Hepatocyte (in vitro differentiated cells): ENCODE measurements at regions not wholly inside any gene's neighbourhood (a gene's known extent, or its start where the extent isn't known, plus 50 kb on each side); places are given as distances from the start of the nearest gene placed in this dataset.
"Not testable (repeated sequence)": the region's sequence is repeated elsewhere in the genome, so short reads cannot be mapped to it uniquely, and the experiment has no call there.

Experiments
- DNase-seq: peaks from one replicate; pipeline ENCODE4 v3.0.0-alpha.2; 2016; ENCODE audit warnings: low spot score
- H2AFZ ChIP-seq: fragments of 200-600 bp; sonication (generic); 2 replicates; pipeline ENCODE4 v1.6.0; 2016; ENCODE audit warnings: antibody characterized with exemption, mild to moderate bottlenecking
- H3K27ac ChIP-seq: fragments of 200-600 bp; sonication (generic); 2 replicates; pipeline ENCODE4 v1.5.1; 2016; ENCODE audit warnings: mild to moderate bottlenecking
- H3K27me3 ChIP-seq: fragments of 200-600 bp; sonication (generic); 2 replicates; pipeline ENCODE4 v1.6.1; 2016
- H3K36me3 ChIP-seq: fragments of 200-600 bp; sonication (generic); replicated peaks from 2 replicates; pipeline ENCODE4 v1.5.1; 2016; ENCODE audit warnings: low read depth; ENCODE audit not compliant: insufficient read depth
- H3K4me1 ChIP-seq: fragments of 200-600 bp; sonication (generic); 2 replicates; pipeline ENCODE4 v1.5.1; 2016; ENCODE audit warnings: mild to moderate bottlenecking, moderate library complexity; ENCODE audit not compliant: insufficient read depth
- H3K4me2 ChIP-seq: fragments of 200-600 bp; sonication (generic); 2 replicates; pipeline ENCODE4 v1.6.0; 2016
- H3K4me3 ChIP-seq: fragments of 200-600 bp; sonication (generic); 2 replicates; pipeline ENCODE4 v1.5.1; 2016; ENCODE audit warnings: mild to moderate bottlenecking
- H3K79me2 ChIP-seq: fragments of 200-600 bp; sonication (generic); 2 replicates; pipeline ENCODE4 v1.6.0; 2017; ENCODE audit warnings: mild to moderate bottlenecking
- H3K9me2 ChIP-seq: fragments of 200-600 bp; sonication (generic); replicated peaks from 2 replicates; pipeline ENCODE4 v1.6.0; 2017; ENCODE audit warnings: mild to moderate bottlenecking; ENCODE audit not compliant: insufficient read depth
- H3K9me3 ChIP-seq: fragments of 200-600 bp; sonication (generic); 2 replicates; pipeline ENCODE4 v1.5.1; 2016; ENCODE audit warnings: low read depth, mild to moderate bottlenecking
- H4K20me1 ChIP-seq: fragments of 200-600 bp; sonication (generic); 2 replicates; pipeline ENCODE4 v1.6.0; 2016; ENCODE audit warnings: mild to moderate bottlenecking; ENCODE audit not compliant: insufficient read depth, poor library complexity, severe bottlenecking
- CTCF ChIP-seq: fragments of 200-600 bp; sonication (generic); IDR thresholded peaks from 2 replicates; pipeline ENCODE4 v1.5.1; 2016; ENCODE audit warnings: antibody characterized with exemption, mild to moderate bottlenecking; ENCODE audit not compliant: poor library complexity
- EZH2 ChIP-seq: fragments of 200-600 bp; sonication (generic); IDR thresholded peaks from 2 replicates; pipeline ENCODE4 v1.6.1; 2016; ENCODE audit warnings: antibody characterized with exemption, mild to moderate bottlenecking, borderline replicate concordance
- EZH2phosphoT487 ChIP-seq: fragments of 200-600 bp; sonication (generic); IDR thresholded peaks from one replicate; pipeline ENCODE4 v1.6.1; 2018; ENCODE audit warnings: antibody characterized with exemption, mild to moderate bottlenecking, low read depth, moderate library complexity; ENCODE audit not compliant: unreplicated experiment, severe bottlenecking
- WGBS: methylation state at CpG from one replicate; pipeline ENCODE4 v1.1.6; 2016; ENCODE audit warnings: low lambda C conversion rate; ENCODE audit errors: missing lambda C conversion rate; 5-methylcytosine and 5-hydroxymethylcytosine counted together

GRCh38 chr4:170446782-170447181 is 357.0 kb upstream of the AADAT start:
- Histone ChIP-seq H3K4me1 (no peaks in the 10 kb centered on the region), H3K79me2 (no peaks in the 10 kb centered on the region), H3K9me2 (no peaks in the 10 kb centered on the region), H3K36me3 (no peaks in the 10 kb centered on the region), H4K20me1 (no peaks in the 10 kb centered on the region), H3K4me2 (no peak overlapping the region), H3K4me3 (no peak overlapping the region), H3K27me3 (no peaks in the 10 kb centered on the region), H2AFZ (no peak overlapping the region), H3K9me3 (no peaks in the 10 kb centered on the region), H3K27ac (no peak overlapping the region)
- WGBS: 89% methylated on average over 3 of the region's 3 CpGs
- no peak for DNase-seq
- no peak for TF ChIP-seq EZH2
- TF ChIP-seq EZH2phosphoT487: no peak
- TF ChIP-seq CTCF: no peak

- WGBS: 73% methylated on average over 2 of the region's 2 CpGs
- not testable (repeated sequence) for H3K9me2 ChIP-seq, H3K36me3 ChIP-seq, H3K79me2 ChIP-seq, H2AFZ ChIP-seq, H4K20me1 ChIP-seq, H3K4me1 ChIP-seq, H3K9me3 ChIP-seq, DNase-seq, H3K27me3 ChIP-seq, H3K4me3 ChIP-seq, H3K4me2 ChIP-seq, H3K27ac ChIP-seq
These were observed 351.4 kb upstream of the AADAT start for GRCh38 chr4:170441146-170441545.

DNA sequence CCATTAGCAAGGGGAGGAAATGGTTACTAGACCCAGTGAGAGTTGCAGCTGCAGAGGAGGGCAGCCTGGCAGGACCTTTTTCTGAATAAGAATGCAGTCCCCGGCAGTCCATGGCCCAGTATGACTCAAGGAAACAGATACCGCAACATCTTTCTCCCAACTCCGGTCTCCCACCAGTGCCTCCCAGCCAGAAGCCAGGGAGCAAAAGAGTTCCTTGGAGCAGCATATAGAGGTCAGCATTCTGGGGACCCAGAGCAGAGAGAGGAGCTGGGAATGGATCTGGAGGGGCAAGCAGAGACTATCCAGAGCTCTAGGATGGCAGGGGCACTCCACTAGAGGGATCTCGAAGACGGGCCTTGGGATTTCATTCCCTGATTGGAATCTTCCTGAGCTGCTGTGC is 339.2 kb upstream of the AADAT start:
- TF ChIP-seq EZH2phosphoT487 (no peak), EZH2 (no peak), CTCF (no peak)
- H3K36me3 ChIP-seq: no peaks in the 10 kb centered on the region
- H3K79me2 ChIP-seq: no peaks in the 10 kb centered on the region
- H3K4me2 ChIP-seq: no peak overlapping the region
- H3K27me3 ChIP-seq: no peaks in the 10 kb centered on the region
- H3K4me1 ChIP-seq: no peaks in the 10 kb centered on the region
- 81% methylated on average over 5 of the region's 5 CpGs for WGBS
- no peak overlapping the region for H3K4me3 ChIP-seq
- H3K27ac ChIP-seq: no peak overlapping the region
- DNase-seq: no peak
- H3K9me3 ChIP-seq: no peaks in the 10 kb centered on the region
- no peaks in the 10 kb centered on the region for H4K20me1 ChIP-seq
- no peaks in the 10 kb centered on the region for H3K9me2 ChIP-seq
- no peak overlapping the region for H2AFZ ChIP-seq

DNA sequence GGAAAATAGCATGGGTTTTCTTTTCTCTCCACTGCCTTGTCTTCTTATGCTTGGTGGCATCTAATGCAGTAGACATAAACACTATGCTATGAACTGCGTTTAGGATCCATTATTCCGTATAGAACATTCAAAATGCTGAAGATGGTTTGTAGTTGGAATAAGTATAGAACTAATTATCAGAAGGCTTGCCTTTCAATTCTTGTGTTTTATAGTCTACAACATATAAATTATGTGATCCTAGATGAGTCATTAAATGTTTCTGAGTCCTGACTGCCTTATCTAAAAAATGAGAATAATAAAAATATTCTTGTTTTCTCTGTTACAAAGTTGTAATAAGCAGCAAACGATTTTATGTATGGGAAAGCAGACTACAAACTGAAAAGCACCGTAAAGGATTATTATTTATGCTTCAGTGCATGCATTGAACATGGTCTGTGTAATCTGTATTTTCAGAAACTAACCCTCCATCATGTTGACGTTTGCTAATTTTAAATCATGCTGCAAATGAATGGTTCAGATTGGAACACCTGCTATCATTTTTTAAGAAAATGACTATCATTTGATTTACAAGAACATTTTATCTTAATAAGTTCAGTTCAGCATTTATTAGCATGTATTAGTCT is 335.9 kb upstream of the AADAT start:
- H3K36me3 ChIP-seq: no peaks in the 10 kb centered on the region
- H3K27ac ChIP-seq: no peak overlapping the region
- 79% methylated on average over 5 of the region's 5 CpGs for WGBS
- no peak overlapping the region for H2AFZ ChIP-seq
- no peaks in the 10 kb centered on the region for H3K27me3 ChIP-seq
- no peaks in the 10 kb centered on the region for H3K9me2 ChIP-seq
- no peaks in the 10 kb centered on the region for H3K4me1 ChIP-seq
- TF ChIP-seq EZH2phosphoT487 (no peak), EZH2 (no peak), CTCF (no peak)
- H3K4me3 ChIP-seq: no peak overlapping the region
- DNase-seq: no peak
- H3K79me2 ChIP-seq: no peaks in the 10 kb centered on the region
- H3K4me2 ChIP-seq: no peak overlapping the region
- no peaks in the 10 kb centered on the region for H3K9me3 ChIP-seq
- no peaks in the 10 kb centered on the region for H4K20me1 ChIP-seq
